ENCODE measurements at regions not wholly inside any gene's neighbourhood (a gene's known extent, or its start where the extent isn't known, plus 50 kb on each side); places are given as distances from the start of the nearest gene placed in this dataset.

- TF ChIP-seq POLR2A (IDR thresholded peaks at IDR 0.05; ENCODE audit: low read depth, low read length): no peak
- TF ChIP-seq, protein P1, sequence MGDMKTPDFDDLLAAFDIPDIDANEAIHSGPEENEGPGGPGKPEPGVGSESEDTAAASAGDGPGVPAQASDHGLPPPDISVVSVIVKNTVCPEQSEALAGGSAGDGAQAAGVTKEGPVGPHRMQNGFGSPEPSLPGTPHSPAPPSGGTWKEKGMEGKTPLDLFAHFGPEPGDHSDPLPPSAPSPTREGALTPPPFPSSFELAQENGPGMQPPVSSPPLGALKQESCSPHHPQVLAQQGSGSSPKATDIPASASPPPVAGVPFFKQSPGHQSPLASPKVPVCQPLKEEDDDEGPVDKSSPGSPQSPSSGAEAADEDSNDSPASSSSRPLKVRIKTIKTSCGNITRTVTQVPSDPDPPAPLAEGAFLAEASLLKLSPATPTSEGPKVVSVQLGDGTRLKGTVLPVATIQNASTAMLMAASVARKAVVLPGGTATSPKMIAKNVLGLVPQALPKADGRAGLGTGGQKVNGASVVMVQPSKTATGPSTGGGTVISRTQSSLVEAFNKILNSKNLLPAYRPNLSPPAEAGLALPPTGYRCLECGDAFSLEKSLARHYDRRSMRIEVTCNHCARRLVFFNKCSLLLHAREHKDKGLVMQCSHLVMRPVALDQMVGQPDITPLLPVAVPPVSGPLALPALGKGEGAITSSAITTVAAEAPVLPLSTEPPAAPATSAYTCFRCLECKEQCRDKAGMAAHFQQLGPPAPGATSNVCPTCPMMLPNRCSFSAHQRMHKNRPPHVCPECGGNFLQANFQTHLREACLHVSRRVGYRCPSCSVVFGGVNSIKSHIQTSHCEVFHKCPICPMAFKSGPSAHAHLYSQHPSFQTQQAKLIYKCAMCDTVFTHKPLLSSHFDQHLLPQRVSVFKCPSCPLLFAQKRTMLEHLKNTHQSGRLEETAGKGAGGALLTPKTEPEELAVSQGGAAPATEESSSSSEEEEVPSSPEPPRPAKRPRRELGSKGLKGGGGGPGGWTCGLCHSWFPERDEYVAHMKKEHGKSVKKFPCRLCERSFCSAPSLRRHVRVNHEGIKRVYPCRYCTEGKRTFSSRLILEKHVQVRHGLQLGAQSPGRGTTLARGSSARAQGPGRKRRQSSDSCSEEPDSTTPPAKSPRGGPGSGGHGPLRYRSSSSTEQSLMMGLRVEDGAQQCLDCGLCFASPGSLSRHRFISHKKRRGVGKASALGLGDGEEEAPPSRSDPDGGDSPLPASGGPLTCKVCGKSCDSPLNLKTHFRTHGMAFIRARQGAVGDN (IDR thresholded peaks at IDR 0.05): no peak
Measured at GRCh38 chr12:114192013-114192412, 213.9 kb downstream of the TBX5 start (continued).

- RAD21 ChIA-PET (ENCODE audit: unreplicated experiment): no interaction called here
- in situ Hi-C loops (cut with MboI) (no loop called here), intact Hi-C loops (cut with micrococcal nuclease; ENCODE audit: unreplicated experiment) (no loop called here)
- Histone ChIP-seq H4K20me1 (ENCODE audit: control insufficient read depth, insufficient read depth) (no peaks in the 10 kb centered on the region), H3K36me3 (ENCODE audit: control insufficient read depth in 2 of 2, insufficient read depth in 2 of 2, low read length in 1 of 2) (no peaks in the 10 kb centered on the region), H3K4me3 (no peak overlapping the region), H3K4me2 (ENCODE audit: control insufficient read depth, insufficient read depth) (no peak overlapping the region), H3K9me3 (replicated peaks; ENCODE audit: control insufficient read depth, insufficient read depth, low read length) (no peaks in the 10 kb centered on the region), H3K79me2 (ENCODE audit: control insufficient read depth, insufficient read depth, low read length) (no peaks in the 10 kb centered on the region), H3K9ac (ENCODE audit: control insufficient read depth, insufficient read depth, low read length) (no peak overlapping the region), H3K4me1 (ENCODE audit: control insufficient read depth, insufficient read depth, low read length) (no peaks in the 10 kb centered on the region), H3K27me3 (replicated peaks in 1 of 2; ENCODE audit: control insufficient read depth in 2 of 2, insufficient read depth in 2 of 2, low read length in 1 of 2) (no peaks in the 10 kb centered on the region; a peak in 1 of 4 replicates), H2AFZ (ENCODE audit: control insufficient read depth, low read depth, low read length) (no peak overlapping the region), H3K27ac (ENCODE audit: control insufficient read depth, insufficient read depth) (no peak overlapping the region)
- POLR2A ChIA-PET: no interaction called here
- CTCF ChIA-PET: no interaction called here
- FAIRE-seq: no peak
- 28% methylated on average over 6 of the region's 6 CpGs for WGBS (ENCODE audit: insufficient coverage, insufficient replicate concordance, low lambda C conversion rate, missing lambda C conversion rate)
- ATAC-seq: no peak
- BruUV-seq (replicated peaks): no TSS peak
- SMC1A ChIA-PET (ENCODE audit: uncharacterized antibody, unreplicated experiment): interaction anchor here (0.8 to 1.2 kb wide), 2 partner anchors 9 to 74 kb away, joined by 3 read pairs; no protein-coding TSS in a partner anchor
- DNase-seq (ENCODE audit: low read depth, low spot score): no peak
- TF ChIP-seq FOS (IDR thresholded peaks at IDR 0.05; ENCODE audit: borderline replicate concordance, extremely low read depth, insufficient read length) (no peak), ATF2 (IDR thresholded peaks at IDR 0.05; ENCODE audit: low read length) (no peak), KAT2A (conservative IDR thresholded peaks at IDR 0.05; ENCODE audit: control insufficient read depth, low read depth, low read length) (no peak), TBL1XR1 (IDR thresholded peaks at IDR 0.05; ENCODE audit: low read depth, low read length) (no peak), SIN3A (IDR thresholded peaks at IDR 0.05; ENCODE audit: low read depth, low read length) (no peak), SPI1 (IDR thresholded peaks at IDR 0.05; ENCODE audit: borderline replicate concordance, insufficient read depth, low read depth, low read length) (no peak), BMI1 (IDR thresholded peaks at IDR 0.05; ENCODE audit: borderline replicate concordance) (no peak), TAF1 (IDR thresholded peaks at IDR 0.05; ENCODE audit: borderline replicate concordance, low read depth, low read length) (no peak), FOXM1 (IDR thresholded peaks at IDR 0.05; ENCODE audit: low read depth, low read length) (no peak), ZBED1 (IDR thresholded peaks at IDR 0.05; ENCODE audit: borderline replicate concordance) (no peak), EP300 (IDR thresholded peaks at IDR 0.05; ENCODE audit: borderline replicate concordance in 1 of 2, control insufficient read depth in 1 of 2, low read depth in 2 of 2, low read length in 2 of 2) (no peak), PAX5 (IDR thresholded peaks at IDR 0.05; ENCODE audit: borderline replicate concordance, low read depth, low read length) (no peak), SUPT20H (IDR thresholded peaks at IDR 0.05; ENCODE audit: borderline replicate concordance, control insufficient read depth, low read depth, low read length) (no peak)
- TF ChIP-seq, protein P2, sequence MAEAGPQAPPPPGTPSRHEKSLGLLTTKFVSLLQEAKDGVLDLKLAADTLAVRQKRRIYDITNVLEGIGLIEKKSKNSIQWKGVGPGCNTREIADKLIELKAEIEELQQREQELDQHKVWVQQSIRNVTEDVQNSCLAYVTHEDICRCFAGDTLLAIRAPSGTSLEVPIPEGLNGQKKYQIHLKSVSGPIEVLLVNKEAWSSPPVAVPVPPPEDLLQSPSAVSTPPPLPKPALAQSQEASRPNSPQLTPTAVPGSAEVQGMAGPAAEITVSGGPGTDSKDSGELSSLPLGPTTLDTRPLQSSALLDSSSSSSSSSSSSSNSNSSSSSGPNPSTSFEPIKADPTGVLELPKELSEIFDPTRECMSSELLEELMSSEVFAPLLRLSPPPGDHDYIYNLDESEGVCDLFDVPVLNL (IDR thresholded peaks at IDR 0.05; ENCODE audit: low read depth, low read length): no peak
Measured at GRCh38 chr12:114191581-114191980, 214.4 kb downstream of the TBX5 start.

Data from GM12878 (cell line).